Keratinocyte (primary cell): ENCODE measurements at regions not wholly inside any gene's neighbourhood (a gene's known extent, or its start where the extent isn't known, plus 50 kb on each side); places are given as distances from the start of the nearest gene placed in this dataset.

ENCODE experiments used
- CTCF ChIP-seq, 3 experiments: IDR thresholded peaks in 1 of 3; conservative IDR thresholded peaks in 1 of 3; optimal IDR thresholded peaks in 1 of 3; 2 replicates in 2 of 3; 3 replicates in 1 of 3; pipeline versions ENCODE3 to v1.5.1; 2011; ENCODE audit warnings: low read length in 3 of 3, mild to moderate bottlenecking in 3 of 3, moderate library complexity in 2 of 3, control low read depth in 1 of 3, inconsistent platforms in 1 of 3; ENCODE audit not compliant: insufficient read depth in 2 of 3; ENCODE audit errors: extremely low read depth in 1 of 3
- EZH2 ChIP-seq: IDR thresholded peaks from one replicate; pipeline ENCODE4 v1.6.1; 2012; ENCODE audit warnings: inconsistent platforms, mild to moderate bottlenecking, low read length, moderate library complexity

GRCh38 chr19:28509079-28509895 is 703.7 kb downstream of the UQCRFS1 start:
- TF ChIP-seq EZH2 (no peak), CTCF (optimal IDR thresholded peaks at IDR 0.05 in 1 of 3, IDR thresholded peaks at IDR 0.05 in 1 of 3, conservative IDR thresholded peaks at IDR 0.05 in 1 of 3; ENCODE audit: extremely low read depth in 1 of 3, insufficient read depth in 2 of 3, low read length in 3 of 3) (no peak)
